GM13976 (cell line): ENCODE measurements at regions not wholly inside any gene's neighbourhood (a gene's known extent, or its start where the extent isn't known, plus 50 kb on each side); places are given as distances from the start of the nearest gene placed in this dataset.

ENCODE experiments used
- DNase-seq: peaks from one replicate; pipeline ENCODE4 v3.0.0; 2012; ENCODE audit warnings: low spot score
- in situ Hi-C: fragments of 300-500 bp; cut with MboI; formaldehyde crosslinking; loops from one replicate; pipeline ENCODE4 v1.12.0; 2022; ENCODE audit warnings: low sequenced_read_pairs, mixed read lengths, inconsistent platforms; ENCODE audit not compliant: unreplicated experiment
- TF ChIP-seq, protein P1 (sequence below): IDR thresholded peaks from 2 replicates; pipeline ENCODE4 v1.5.1; 2012; ENCODE audit warnings: borderline replicate concordance, mild to moderate bottlenecking; ENCODE audit not compliant: insufficient read depth; ENCODE audit errors: extremely low read depth, missing control alignments, control extremely low read depth

DNA sequence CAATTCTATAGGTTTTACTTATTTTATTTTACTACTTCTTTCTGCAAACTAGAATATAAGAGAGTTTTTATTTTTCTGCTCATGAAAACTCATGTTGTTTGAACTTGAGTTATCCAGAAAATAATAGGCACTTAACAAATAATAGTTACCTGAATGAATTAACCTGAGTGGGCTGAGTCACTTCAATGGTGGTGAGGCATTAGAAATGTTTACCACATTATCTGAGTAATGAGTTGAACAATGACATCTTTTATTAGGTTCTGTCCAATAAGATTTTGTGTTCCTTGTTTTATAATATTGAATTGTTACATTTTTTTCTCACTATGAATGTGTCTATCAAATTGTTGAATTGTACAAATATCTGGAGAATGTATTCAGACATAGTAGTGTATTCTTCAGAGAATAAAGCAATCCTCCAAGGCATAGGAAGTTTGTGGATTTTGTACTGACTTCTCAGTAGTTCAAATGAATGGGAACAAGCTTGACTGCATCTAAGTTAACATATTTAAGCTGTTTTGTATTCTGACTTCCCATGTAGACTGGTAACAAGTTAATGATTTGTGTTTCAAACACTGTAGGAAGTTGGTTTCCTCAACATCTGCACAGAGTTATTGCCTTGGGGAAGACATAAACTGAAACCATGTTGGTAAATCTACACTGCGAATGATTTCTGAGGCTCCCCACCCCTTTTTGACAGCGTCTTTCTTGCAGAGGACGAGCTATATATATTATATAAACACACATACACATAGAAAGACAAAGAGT is 1808.9 kb upstream of the TENM3 start:
- in situ Hi-C loops = no loop called here
- no peak for DNase-seq
- TF ChIP-seq, protein P1, sequence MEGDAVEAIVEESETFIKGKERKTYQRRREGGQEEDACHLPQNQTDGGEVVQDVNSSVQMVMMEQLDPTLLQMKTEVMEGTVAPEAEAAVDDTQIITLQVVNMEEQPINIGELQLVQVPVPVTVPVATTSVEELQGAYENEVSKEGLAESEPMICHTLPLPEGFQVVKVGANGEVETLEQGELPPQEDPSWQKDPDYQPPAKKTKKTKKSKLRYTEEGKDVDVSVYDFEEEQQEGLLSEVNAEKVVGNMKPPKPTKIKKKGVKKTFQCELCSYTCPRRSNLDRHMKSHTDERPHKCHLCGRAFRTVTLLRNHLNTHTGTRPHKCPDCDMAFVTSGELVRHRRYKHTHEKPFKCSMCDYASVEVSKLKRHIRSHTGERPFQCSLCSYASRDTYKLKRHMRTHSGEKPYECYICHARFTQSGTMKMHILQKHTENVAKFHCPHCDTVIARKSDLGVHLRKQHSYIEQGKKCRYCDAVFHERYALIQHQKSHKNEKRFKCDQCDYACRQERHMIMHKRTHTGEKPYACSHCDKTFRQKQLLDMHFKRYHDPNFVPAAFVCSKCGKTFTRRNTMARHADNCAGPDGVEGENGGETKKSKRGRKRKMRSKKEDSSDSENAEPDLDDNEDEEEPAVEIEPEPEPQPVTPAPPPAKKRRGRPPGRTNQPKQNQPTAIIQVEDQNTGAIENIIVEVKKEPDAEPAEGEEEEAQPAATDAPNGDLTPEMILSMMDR = no peak

DNA sequence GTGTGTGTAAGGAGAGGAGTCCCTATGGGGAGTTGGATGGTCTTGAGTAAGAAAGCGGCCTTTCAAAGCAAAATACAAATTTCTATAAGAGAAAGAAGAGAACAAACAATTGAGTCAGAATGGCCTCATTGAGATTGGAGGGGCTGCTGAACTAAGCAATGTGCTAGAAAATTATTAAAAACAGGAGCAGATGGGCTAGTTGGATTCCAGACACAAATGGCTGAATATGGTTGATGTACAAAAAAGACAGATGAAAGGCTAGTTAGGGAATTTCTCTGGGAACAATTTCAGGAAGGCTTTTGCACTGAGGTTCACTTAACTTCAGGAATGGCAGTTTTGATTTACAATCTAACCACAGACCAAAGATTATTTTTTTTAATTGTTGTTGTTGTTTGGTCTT is 1806.8 kb upstream of the TENM3 start:
- TF ChIP-seq, protein P1 = no peak
- no peak for DNase-seq
- in situ Hi-C loops = no loop called here

DNA sequence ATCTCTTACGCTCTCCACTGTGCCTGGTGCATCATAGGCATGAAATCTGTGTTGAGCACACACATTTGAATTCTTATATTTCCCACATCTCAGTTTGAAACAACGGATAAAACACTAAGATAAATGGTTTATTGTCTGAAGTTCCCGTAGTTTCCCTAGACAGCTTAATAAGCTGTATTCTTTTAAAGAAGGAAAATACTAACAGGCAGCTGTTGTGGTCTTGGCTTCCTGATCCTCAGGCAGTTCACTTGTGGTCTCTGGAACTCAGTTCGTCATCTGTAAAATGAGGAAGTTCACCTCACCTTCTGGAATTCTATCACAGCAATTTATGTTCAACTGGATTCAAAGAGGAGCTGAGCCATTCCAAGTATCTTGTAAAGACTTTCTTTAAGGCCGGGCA is 1805.6 kb upstream of the TENM3 start:
- DNase-seq = no peak
- TF ChIP-seq, protein P1 = no peak
- in situ Hi-C loops = no loop called here

DNA sequence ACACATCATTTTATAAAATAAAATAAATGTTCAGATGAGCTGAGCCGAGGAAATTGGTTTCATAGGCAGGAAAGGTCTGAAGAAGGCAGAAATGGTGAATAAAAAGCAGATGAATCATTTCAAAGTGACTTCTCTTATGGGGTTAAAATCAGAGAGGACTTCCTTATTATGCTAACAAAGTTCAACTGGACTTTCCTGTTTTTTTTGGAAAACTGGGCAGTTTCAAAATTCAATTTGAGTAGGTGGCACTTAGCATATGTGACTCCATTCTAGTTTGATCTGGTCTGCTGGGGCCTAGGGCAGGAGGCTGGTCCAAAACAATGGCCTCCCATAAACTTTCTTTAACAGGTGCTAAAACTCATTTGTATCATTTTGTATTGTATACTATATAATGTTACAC is 1794.9 kb upstream of the TENM3 start:
- DNase-seq = no peak
- in situ Hi-C loops = no loop called here
- TF ChIP-seq, protein P1 = no peak

DNA sequence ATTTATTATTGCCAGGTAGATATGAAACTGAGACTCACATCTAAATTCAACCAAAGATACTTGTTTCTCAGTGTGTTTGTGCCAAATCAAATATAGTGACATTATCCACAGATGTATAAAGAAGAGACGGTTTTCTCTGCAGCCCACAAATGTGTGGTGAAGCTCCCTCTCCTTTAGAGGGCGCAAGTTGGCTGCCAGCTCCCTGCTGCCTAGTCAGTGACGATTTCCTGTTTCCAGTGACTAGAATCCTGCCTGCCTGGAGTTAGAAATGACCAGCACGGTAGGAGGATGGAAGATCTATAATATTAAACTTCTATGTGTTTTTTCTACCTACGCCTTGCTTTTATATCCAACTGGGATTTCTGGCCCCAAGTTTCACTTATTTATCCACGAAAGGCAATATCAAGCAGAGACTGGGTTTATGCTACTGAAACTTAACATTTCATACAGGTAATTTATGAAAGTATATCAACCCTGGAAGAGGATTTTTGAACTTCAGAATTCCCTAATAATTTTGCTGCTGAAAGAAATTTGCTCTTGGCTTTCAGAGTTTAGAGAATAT is 1793.7 kb upstream of the TENM3 start:
- DNase-seq = peak; percentile 28
- in situ Hi-C loops = no loop called here

DNA sequence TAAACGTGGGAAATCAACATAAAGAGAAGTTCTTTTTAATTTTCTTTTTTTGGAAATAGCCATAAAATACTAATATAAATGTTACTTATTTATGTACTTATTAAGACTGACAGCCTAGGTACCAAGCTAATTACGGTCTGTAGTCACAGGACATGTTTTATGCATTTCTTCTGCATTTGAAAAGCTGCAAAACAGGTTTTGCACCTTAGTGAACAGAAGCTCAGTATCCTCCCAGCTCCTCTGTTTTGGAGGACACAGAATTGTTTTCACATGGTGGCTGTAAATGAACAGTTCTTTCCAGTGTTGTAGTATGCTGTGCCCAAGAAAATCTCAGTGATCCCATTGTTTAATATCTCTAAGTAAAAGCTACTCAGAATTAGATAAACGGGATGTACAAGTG is 1788.0 kb upstream of the TENM3 start:
- DNase-seq = no peak
- TF ChIP-seq, protein P1 = no peak
- in situ Hi-C loops = no loop called here

More for the DNA sequence above, 1793.7 kb upstream of the TENM3 start:
- TF ChIP-seq, protein P1 = peak; percentile 35
